Activated CD8-positive, alpha-beta memory T cell treated with anti-CD3 and anti-CD28 coated beads for 24 hours (primary cell): ENCODE measurements at regions not wholly inside any gene's neighbourhood (a gene's known extent, or its start where the extent isn't known, plus 50 kb on each side); places are given as distances from the start of the nearest gene placed in this dataset.

ENCODE experiments used
- DNase-seq: peaks from one replicate; pipeline ENCODE4 v3.0.0-alpha.2; 2020

- DNase-seq: no peak
Observed at GRCh38 chr6:2502096-2502997, 248.4 kb downstream of the MYLK4 start.

- DNase-seq: no peak
Observed at GRCh38 chr6:2497922-2498623, 252.6 kb downstream of the MYLK4 start.

- DNase-seq: no peak
Observed at GRCh38 chr6:2496291-2496690, 250.9 kb upstream of the GMDS start.

GRCh38 chr6:2492686-2493523 is 247.5 kb upstream of the GMDS start:
- no peak for DNase-seq

- DNase-seq: no peak
Observed at GRCh38 chr6:2491137-2491536, 245.7 kb upstream of the GMDS start.

- no peak for DNase-seq
Observed at GRCh38 chr6:2488578-2488977, 243.2 kb upstream of the GMDS start.

GRCh38 chr6:2485116-2485515 is 239.7 kb upstream of the GMDS start:
- no peak for DNase-seq

- no peak for DNase-seq
Observed at GRCh38 chr6:2482773-2483172, 237.4 kb upstream of the GMDS start.

GRCh38 chr6:2481307-2481706 is 235.9 kb upstream of the GMDS start:
- no peak for DNase-seq

GRCh38 chr6:2480267-2480966 is 235.0 kb upstream of the GMDS start:
- DNase-seq: no peak

GRCh38 chr6:2478200-2478599 is 232.8 kb upstream of the GMDS start:
- no peak for DNase-seq

- DNase-seq: no peak
Observed at GRCh38 chr6:2477666-2478065, 232.3 kb upstream of the GMDS start.

- no peak for DNase-seq
Observed at GRCh38 chr6:2477250-2477649, 231.8 kb upstream of the GMDS start.

GRCh38 chr6:2476376-2476775 is 231.0 kb upstream of the GMDS start:
- DNase-seq: no peak

GRCh38 chr6:2471472-2471871 is 226.1 kb upstream of the GMDS start:
- DNase-seq: no peak

- DNase-seq: no peak
Observed at GRCh38 chr6:2469428-2469827, 224.0 kb upstream of the GMDS start.

GRCh38 chr6:2468601-2468955 is 223.2 kb upstream of the GMDS start:
- DNase-seq: no peak

- DNase-seq: no peak
Observed at GRCh38 chr6:2467929-2468600, 222.7 kb upstream of the GMDS start.

GRCh38 chr6:2465336-2465735 is 219.9 kb upstream of the GMDS start:
- DNase-seq: no peak

- no peak for DNase-seq
Observed at GRCh38 chr6:2464641-2465040, 219.2 kb upstream of the GMDS start.

- no peak for DNase-seq
Observed at GRCh38 chr6:2462831-2463230, 217.4 kb upstream of the GMDS start.

GRCh38 chr6:2460216-2460745 is 214.9 kb upstream of the GMDS start:
- DNase-seq: no peak
